ENCODE measurements at regions not wholly inside any gene's neighbourhood (a gene's known extent, or its start where the extent isn't known, plus 50 kb on each side); places are given as distances from the start of the nearest gene placed in this dataset.
"Not testable (repeated sequence)": the region's sequence is repeated elsewhere in the genome, so short reads cannot be mapped to it uniquely, and the experiment has no call there.

DNA sequence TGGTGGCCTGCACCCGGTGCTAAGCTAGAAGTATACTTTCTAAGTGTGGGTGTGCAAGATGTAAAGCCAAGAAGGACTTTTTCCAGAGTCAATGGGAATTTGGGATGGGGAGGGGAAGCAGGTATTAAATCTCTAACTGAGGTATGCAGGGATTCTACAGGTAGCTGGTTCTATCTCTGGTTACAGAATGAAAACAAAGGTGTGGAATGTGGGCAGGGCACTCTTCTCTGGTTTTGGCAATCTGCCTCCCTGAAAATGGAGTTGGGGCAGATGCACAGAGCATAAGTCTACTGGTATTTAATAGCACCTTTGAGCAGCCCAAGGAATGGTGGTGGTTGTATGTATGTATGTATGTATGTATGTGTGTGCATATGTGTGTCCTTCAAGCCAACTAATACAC lies 66.7 kb upstream of the PPP1R12A start:
- TF ChIP-seq CTCF (IDR thresholded peaks at IDR 0.05) = no peak
- H3K36me3 ChIP-seq = no peaks in the 10 kb centered on the region
- H3K27me3 ChIP-seq = no peaks in the 10 kb centered on the region
- no peak overlapping the region for H3K27ac ChIP-seq
- ATAC-seq = no peak
- no peaks in the 10 kb centered on the region for H3K4me1 ChIP-seq
- no peak overlapping the region for H3K4me3 ChIP-seq
- intact Hi-C loops (cut with DNase I) = no loop called here
- H3K9me3 ChIP-seq = no peaks in the 10 kb centered on the region
- no peak for DNase-seq

- intact Hi-C loops (cut with DNase I) = no loop called here
- no peak for TF ChIP-seq CTCF (IDR thresholded peaks at IDR 0.05)
- Histone ChIP-seq H3K9me3 (no peaks in the 10 kb centered on the region), H3K4me1 (no peaks in the 10 kb centered on the region), H3K4me3 (no peak overlapping the region), H3K27me3 (no peaks in the 10 kb centered on the region), H3K27ac (no peak overlapping the region), H3K36me3 (no peaks in the 10 kb centered on the region)
- no peak for ATAC-seq
- no peak for DNase-seq
Observed at GRCh38 chr12:80000831-80001230, 65.9 kb upstream of the PPP1R12A start.

DNA sequence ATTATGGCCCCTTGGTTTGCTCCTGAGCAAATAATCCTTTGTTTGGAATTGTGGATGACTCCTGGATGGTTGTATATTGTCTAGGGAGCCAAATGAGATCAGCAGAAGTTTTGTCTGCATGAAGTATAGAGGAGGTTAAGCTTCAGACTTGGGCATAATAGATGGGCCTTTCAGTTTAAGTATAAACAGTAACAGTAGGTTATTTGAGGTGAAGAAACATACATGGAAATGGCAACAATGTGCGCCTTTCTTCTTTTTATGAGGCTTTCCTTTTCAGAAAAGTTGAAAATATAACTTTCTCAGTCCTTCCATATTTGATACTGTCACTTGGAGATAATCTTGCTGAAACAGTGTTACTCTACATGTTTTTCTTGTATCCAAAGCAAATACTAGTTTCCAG lies 63.7 kb upstream of the PPP1R12A start:
- no peak for ATAC-seq
- Histone ChIP-seq H3K36me3 (no peaks in the 10 kb centered on the region), H3K9me3 (no peaks in the 10 kb centered on the region), H3K4me1 (no peaks in the 10 kb centered on the region), H3K27me3 (no peaks in the 10 kb centered on the region), H3K27ac (no peak overlapping the region), H3K4me3 (no peak overlapping the region)
- no peak for DNase-seq
- intact Hi-C loops (cut with DNase I) = no loop called here
- no peak for TF ChIP-seq CTCF (IDR thresholded peaks at IDR 0.05)

DNA sequence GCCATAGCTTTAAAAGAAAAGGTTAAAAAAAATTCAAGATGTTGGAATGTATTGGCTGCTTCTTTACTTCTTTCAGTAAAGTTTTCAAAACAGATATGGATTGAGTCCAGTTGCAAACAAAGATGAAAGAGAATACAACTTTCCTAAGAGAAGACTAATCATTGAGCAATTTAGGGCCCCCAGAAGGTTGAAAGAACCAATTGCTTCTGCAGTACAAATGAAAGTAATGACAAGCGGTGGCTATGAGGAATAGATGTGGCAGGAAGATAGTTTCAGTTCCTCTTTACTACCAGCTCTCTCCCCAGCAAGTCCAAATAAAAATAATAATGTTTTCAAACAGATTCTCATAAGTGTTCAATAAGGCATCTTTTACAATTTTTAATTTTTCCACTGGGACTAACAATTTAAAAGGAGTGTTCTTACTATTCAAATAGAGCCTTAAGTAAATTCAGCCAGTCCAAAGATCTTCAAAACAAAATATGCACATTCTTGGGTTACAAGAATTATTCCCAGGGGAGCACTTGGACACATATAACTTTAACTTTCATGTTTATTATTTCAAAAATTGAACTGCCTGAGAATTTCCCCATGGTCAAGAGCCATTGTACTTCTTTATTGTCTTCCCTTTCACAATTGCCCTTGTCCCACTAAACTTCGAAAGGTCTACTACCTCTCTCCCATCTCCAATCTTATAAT lies 62.3 kb upstream of the PPP1R12A start:
- intact Hi-C loops (cut with DNase I) = no loop called here
- no peak for ATAC-seq

DNA sequence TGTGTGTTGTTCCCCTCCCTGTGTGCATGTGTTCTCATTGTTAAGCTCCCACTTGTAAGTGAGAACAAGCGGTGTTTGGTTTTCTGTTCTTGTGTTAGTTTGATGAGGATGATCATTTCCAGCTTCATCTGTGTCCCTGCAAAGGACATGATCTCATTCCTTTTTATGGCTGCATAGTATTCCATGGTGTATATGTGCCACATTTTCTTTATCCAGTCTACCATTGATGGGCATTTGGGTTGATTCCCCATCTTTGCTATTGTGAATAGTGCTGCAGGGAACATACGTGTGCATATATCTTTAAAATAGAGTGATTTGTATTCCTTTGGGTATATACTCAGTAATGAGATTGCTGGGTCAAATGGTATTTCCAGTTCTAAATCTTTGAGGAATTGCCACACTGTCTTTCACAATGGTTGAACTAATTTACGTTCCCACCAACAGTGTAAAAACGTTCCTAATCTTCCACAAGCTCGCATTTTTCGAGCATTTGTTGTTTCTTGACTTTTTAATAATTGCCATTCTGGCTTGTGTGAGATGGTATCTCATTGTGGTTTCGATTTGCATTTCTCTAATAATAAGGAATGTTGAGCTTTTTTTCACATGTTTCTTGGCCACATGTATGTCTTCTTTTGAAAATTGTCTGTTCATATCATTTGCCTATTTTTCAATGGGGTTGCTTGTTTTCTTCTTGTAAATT lies 60.6 kb upstream of the PPP1R12A start:
- ATAC-seq; intact Hi-C loops (cut with DNase I); DNase-seq; H3K27me3 ChIP-seq; H3K4me1 ChIP-seq; H3K36me3 ChIP-seq; H3K9me3 ChIP-seq; H3K27ac ChIP-seq; H3K4me3 ChIP-seq: not testable (repeated sequence)

More for the DNA sequence above, 62.3 kb upstream of the PPP1R12A start:
- Histone ChIP-seq H3K9me3 (no peaks in the 10 kb centered on the region), H3K4me3 (no peak overlapping the region), H3K36me3 (no peaks in the 10 kb centered on the region), H3K27me3 (no peaks in the 10 kb centered on the region), H3K4me1 (no peaks in the 10 kb centered on the region), H3K27ac (no peak overlapping the region)
- no peak for TF ChIP-seq CTCF (IDR thresholded peaks at IDR 0.05)
- no peak for DNase-seq
